HCT116 (cell line): ENCODE measurements at regions not wholly inside any gene's neighbourhood (a gene's known extent, or its start where the extent isn't known, plus 50 kb on each side); places are given as distances from the start of the nearest gene placed in this dataset.

ENCODE experiments used
- ATAC-seq: fragments of 200-7000 bp; cut with Tn5 transposase; 2 replicates; pipeline ENCODE4 v1.9.1; 2020; ENCODE audit warnings: mild to moderate bottlenecking, moderate library complexity
- BruUV-seq: library from RNA; stranded (reverse); fragments of 400-500 nt; replicated peaks from 2 replicates; lab custom pipeline; 2021; lab: Mats Ljungman, UMichigan
- CTCF ChIA-PET: fragments of 300-600 bp; sonication (Branson Sonifier 250); formaldehyde crosslinking; loops from one replicate; lab custom pipeline; 2021; ENCODE audit warnings: antibody characterized with exemption; lab: Charles Lee
- POLR2A ChIA-PET: fragments of 300-600, 350-600 bp; sonication (Branson Sonifier 250); formaldehyde crosslinking; loops from one replicate; lab custom pipeline; 2021; ENCODE audit warnings: antibody characterized with exemption; lab: Charles Lee
- RAD21 ChIA-PET, 2 experiments: fragments of 300-600 bp; sonication (Branson Sonifier 250); formaldehyde crosslinking; loops; one replicate each; lab custom pipeline; 2023; ENCODE audit warnings: low total read pairs in 2 of 2; ENCODE audit not compliant: uncharacterized antibody in 2 of 2, unreplicated experiment in 2 of 2, low non-redundant PET in 1 of 2; lab: Charles Lee
- DNase-seq: peaks from one replicate; pipeline ENCODE4 v3.0.0-alpha.2; 2010; ENCODE audit warnings: low read depth, low spot score
- H2AFZ ChIP-seq: fragments of 200-600 bp; shearing (Covaris generic), sonication (generic); 2 replicates; pipeline ENCODE4 v1.6.1; 2017; ENCODE audit warnings: low read depth, mixed run types, mixed read lengths, antibody characterized with exemption, low read length; ENCODE audit not compliant: poor library complexity, severe bottlenecking
- H3K27ac ChIP-seq: 2 replicates; pipeline ENCODE4 v1.5.1; 2012; ENCODE audit warnings: low read depth, low read length
- H3K27me3 ChIP-seq: fragments of 200-600 bp; sonication (generic); 2 replicates; pipeline ENCODE4 v1.6.1; 2016; ENCODE audit warnings: mixed run types, low read length, mixed read lengths; ENCODE audit not compliant: insufficient read depth
- H3K36me3 ChIP-seq, 2 experiments: fragments of 200-500 bp in 1 of 2; fragments of 200-600 bp in 1 of 2; sonication (Bioruptor generic) in 1 of 2; sonication (generic) in 1 of 2; 2 replicates each; pipeline versions ENCODE4 v1.5.1 to v1.6.1; 2014 to 2016; ENCODE audit warnings: low read length in 2 of 2, inconsistent platforms in 1 of 2, mixed read lengths in 1 of 2, mixed run types in 1 of 2; ENCODE audit not compliant: insufficient read depth in 2 of 2, control insufficient read depth in 1 of 2
- H3K4me1 ChIP-seq, 2 experiments: fragments of 200-600 bp in 1 of 2; sonication (generic) in 1 of 2; 2 replicates each; pipeline versions ENCODE4 v1.5.1 to v1.6.1; 2012 to 2017; ENCODE audit warnings: low read length in 2 of 2, inconsistent platforms in 1 of 2, mild to moderate bottlenecking in 1 of 2, mixed read lengths in 1 of 2, mixed run types in 1 of 2, moderate library complexity in 1 of 2; ENCODE audit not compliant: insufficient read depth in 2 of 2, control insufficient read depth in 1 of 2
- H3K4me2 ChIP-seq: fragments of 200-600 bp; sonication (generic); 2 replicates; pipeline ENCODE4 v1.6.1; 2017; ENCODE audit warnings: mixed run types, low read length, mixed read lengths
- H3K4me3 ChIP-seq, 2 experiments: fragments of 200-600 bp in 1 of 2; sonication (generic) in 1 of 2; replicated peaks in 1 of 2; 2 replicates each; pipeline ENCODE4 v1.5.1; 2011 to 2016; ENCODE audit warnings: low read length in 2 of 2, control low read depth in 1 of 2, low read depth in 1 of 2, mild to moderate bottlenecking in 1 of 2, mixed read lengths in 1 of 2, mixed run types in 1 of 2
- H3K79me2 ChIP-seq: fragments of 200-600 bp; sonication (generic); 2 replicates; pipeline ENCODE4 v1.6.1; 2017; ENCODE audit warnings: mild to moderate bottlenecking, mixed run types, low read length, moderate library complexity, mixed read lengths; ENCODE audit not compliant: insufficient read depth
- H3K9ac ChIP-seq: fragments of 200-600 bp; sonication (generic); 2 replicates; pipeline ENCODE4 v1.6.1; 2016; ENCODE audit warnings: low read length, mixed read lengths
- H3K9me2 ChIP-seq: fragments of 200-600 bp; sonication (generic), shearing (Covaris generic); 2 replicates; pipeline ENCODE4 v1.6.1; 2017; ENCODE audit warnings: mixed run types, mild to moderate bottlenecking, moderate library complexity; ENCODE audit not compliant: insufficient read depth
- H3K9me3 ChIP-seq, 2 experiments: fragments of 200-500 bp in 1 of 2; fragments of 200-600 bp in 1 of 2; sonication (Bioruptor generic) in 1 of 2; sonication (generic) in 1 of 2; 2 replicates each; pipeline ENCODE4 v1.6.1; 2014 to 2017; ENCODE audit warnings: low read length in 2 of 2, mixed read lengths in 2 of 2, inconsistent platforms in 1 of 2, low read depth in 1 of 2, mild to moderate bottlenecking in 1 of 2, mixed run types in 1 of 2, moderate library complexity in 1 of 2; ENCODE audit not compliant: control insufficient read depth in 1 of 2, insufficient read depth in 1 of 2
- H4K20me1 ChIP-seq: fragments of 200-600 bp; sonication (generic), shearing (Covaris generic); 2 replicates; pipeline ENCODE4 v1.6.1; 2017; ENCODE audit warnings: mixed run types, mild to moderate bottlenecking, moderate library complexity; ENCODE audit not compliant: insufficient read depth
- CBX3 ChIP-seq: IDR thresholded peaks from 2 replicates; pipeline ENCODE4 v1.6.1; 2012; ENCODE audit warnings: low read depth
- CEBPB ChIP-seq: IDR thresholded peaks from 2 replicates; pipeline ENCODE4 v1.6.1; 2012; ENCODE audit warnings: low read depth
- EGR1 ChIP-seq: IDR thresholded peaks from 2 replicates; pipeline ENCODE4 v1.6.1; 2012; ENCODE audit warnings: low read depth
- FOSL1 ChIP-seq: IDR thresholded peaks from 2 replicates; pipeline ENCODE4 v1.6.1; 2012; ENCODE audit warnings: low read depth
- POLR2AphosphoS5 ChIP-seq: IDR thresholded peaks from 2 replicates; pipeline ENCODE4 v1.6.1; 2011; ENCODE audit warnings: mild to moderate bottlenecking, low read depth, low read length, moderate library complexity
- RAD21 ChIP-seq: IDR thresholded peaks from 2 replicates; pipeline ENCODE4 v1.6.1; 2012; ENCODE audit warnings: low read depth, mild to moderate bottlenecking
- SIN3A ChIP-seq: IDR thresholded peaks from 2 replicates; pipeline ENCODE4 v1.6.1; 2012; ENCODE audit warnings: low read depth
- SP1 ChIP-seq: IDR thresholded peaks from 2 replicates; pipeline ENCODE4 v1.6.1; 2012; ENCODE audit warnings: low read depth
- TCF7L2 ChIP-seq: IDR thresholded peaks from 2 replicates; pipeline ENCODE4 v1.7.0; 2011; ENCODE audit warnings: borderline replicate concordance, inconsistent platforms; ENCODE audit not compliant: insufficient read depth, insufficient read length; ENCODE audit errors: extremely low read depth
- ZFX ChIP-seq: fragments of 450-650 bp; IDR thresholded peaks from 2 replicates; pipeline ENCODE4 v1.6.1; 2017
- intact Hi-C: fragments of 100-400 bp; cut with micrococcal nuclease; formaldehyde crosslinking; loops from 2 replicates; pipeline ENCODE4 v1.10.0; 2022
- TF ChIP-seq, protein P1 (sequence below): IDR thresholded peaks from 2 replicates; pipeline ENCODE4 v1.6.1; 2012

DNA sequence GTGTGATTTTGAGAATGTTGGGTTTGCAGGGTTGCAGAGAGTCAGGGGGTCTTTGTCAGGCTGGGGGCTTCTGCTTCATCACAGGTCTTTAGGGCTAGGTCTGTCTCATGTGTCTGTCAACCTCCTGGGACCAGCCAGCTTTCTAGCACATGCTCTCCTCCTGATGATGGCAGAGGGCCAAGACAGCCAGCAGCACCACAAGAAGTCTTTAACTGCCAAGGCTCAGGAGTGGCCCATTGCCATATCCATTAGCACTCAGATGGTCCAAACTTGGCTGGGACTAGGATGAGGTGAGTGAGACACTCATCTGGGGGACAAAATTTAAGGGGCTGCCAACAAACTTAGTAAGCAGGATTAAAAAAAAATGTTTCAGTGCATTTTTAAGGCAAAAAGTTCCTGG is 384.2 kb upstream of the CDH10 start:
- ATAC-seq = no peak
- Histone ChIP-seq H3K27ac (no peak overlapping the region), H3K79me2 (no peaks in the 10 kb centered on the region), H3K9me3 (peaks cover 0 to 28% of the 10 kb centered on the region in 2 experiments; a peak in 3 of 4 replicates), H3K36me3 (no peaks in the 10 kb centered on the region), H4K20me1 (no peaks in the 10 kb centered on the region), H3K9me2 (no peaks in the 10 kb centered on the region), H3K4me2 (no peak overlapping the region), H3K27me3 (no peaks in the 10 kb centered on the region), H3K9ac (no peak overlapping the region), H3K4me1 (no peaks in the 10 kb centered on the region), H2AFZ (no peak overlapping the region), H3K4me3 (no peak overlapping the region)
- ChIA-PET POLR2A (no interaction called here), RAD21 (no interaction called here), CTCF (no interaction called here)
- intact Hi-C loops = no loop called here
- DNase-seq = no peak
- no TSS peak for BruUV-seq
- TF ChIP-seq FOSL1 (no peak), CBX3 (no peak), TCF7L2 (no peak), ZFX (no peak)

DNA sequence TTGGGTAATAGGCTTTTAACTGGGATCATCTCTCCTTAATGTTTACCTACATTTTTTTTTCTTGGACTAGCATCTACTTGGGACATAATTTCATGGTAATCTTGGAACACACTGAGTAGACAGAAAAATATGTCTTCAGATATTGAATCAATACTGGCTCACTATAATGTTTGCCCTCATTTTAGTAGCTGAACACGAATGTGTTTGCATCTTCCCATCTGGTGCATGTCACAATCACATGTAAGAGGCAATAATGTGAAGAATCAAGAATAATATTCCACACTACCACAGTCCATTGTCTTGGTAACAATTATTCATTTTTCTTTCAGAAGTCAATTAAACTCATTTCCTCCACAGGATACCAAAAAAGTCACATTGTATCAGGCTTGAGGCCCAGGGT is 382.7 kb upstream of the CDH10 start:
- Histone ChIP-seq H3K36me3 (no peaks in the 10 kb centered on the region), H3K27ac (no peak overlapping the region), H3K9me2 (no peaks in the 10 kb centered on the region), H3K9me3 (peaks cover 2 to 26% of the 10 kb centered on the region in 2 experiments; a peak in 3 of 4 replicates), H3K4me1 (no peaks in the 10 kb centered on the region), H4K20me1 (no peaks in the 10 kb centered on the region), H3K4me2 (no peak overlapping the region), H3K79me2 (no peaks in the 10 kb centered on the region), H3K4me3 (no peak overlapping the region), H3K9ac (no peak overlapping the region), H2AFZ (no peak overlapping the region), H3K27me3 (no peaks in the 10 kb centered on the region)
- POLR2A ChIA-PET = no interaction called here
- BruUV-seq = no TSS peak
- CTCF ChIA-PET = no interaction called here
- DNase-seq = no peak
- TF ChIP-seq POLR2AphosphoS5 (no peak), SIN3A (no peak), CEBPB (no peak), SP1 (no peak), TCF7L2 (no peak), RAD21 (no peak), EGR1 (no peak)
- TF ChIP-seq, protein P1, sequence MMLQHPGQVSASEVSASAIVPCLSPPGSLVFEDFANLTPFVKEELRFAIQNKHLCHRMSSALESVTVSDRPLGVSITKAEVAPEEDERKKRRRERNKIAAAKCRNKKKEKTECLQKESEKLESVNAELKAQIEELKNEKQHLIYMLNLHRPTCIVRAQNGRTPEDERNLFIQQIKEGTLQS = no peak
- RAD21 ChIA-PET = no interaction called here
- no peak for ATAC-seq
- intact Hi-C loops = no loop called here
